ENCODE measurements at regions not wholly inside any gene's neighbourhood (a gene's known extent, or its start where the extent isn't known, plus 50 kb on each side); places are given as distances from the start of the nearest gene placed in this dataset.
"Not testable (repeated sequence)": the region's sequence is repeated elsewhere in the genome, so short reads cannot be mapped to it uniquely, and the experiment has no call there.

DNA sequence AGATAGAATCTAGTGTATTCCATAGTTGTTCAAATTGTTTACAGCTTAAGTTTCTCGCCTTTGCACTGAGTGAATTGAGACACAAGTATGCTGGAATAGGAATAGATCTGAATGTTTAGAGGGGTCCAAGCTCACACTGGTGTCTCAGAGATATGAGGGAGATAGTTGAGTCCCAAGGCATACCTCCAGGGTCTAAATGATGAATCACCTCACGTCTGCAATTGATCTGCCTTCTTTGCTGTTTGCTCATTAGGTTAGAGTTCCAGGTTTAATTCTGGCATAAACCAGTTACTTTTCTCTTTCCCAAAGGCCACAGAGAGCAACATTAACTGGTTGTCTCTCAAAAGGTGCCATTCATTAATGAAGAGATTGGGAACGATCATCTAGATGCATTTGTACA lies 106.3 kb upstream of the MME start:
- no peak for DNase-seq

DNA sequence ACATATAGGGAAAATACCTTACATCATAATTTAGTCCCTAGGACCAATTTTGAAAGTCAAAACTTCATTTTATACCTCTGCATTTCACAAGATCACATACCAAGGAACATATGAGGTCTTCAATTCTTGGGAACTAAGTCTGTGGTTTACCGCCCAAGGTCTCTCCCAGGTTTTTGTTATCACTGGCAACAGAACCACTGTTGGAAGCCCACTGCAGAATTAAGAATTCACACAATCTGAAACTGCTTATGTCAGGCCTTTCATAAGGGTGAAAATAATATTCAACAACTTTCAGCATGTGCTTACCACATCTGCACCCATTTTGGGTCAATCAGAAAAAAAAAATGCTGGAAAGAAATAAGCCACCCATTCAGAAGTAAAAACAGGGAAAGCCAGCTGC lies 107.2 kb upstream of the MME start:
- no peak for DNase-seq

DNA sequence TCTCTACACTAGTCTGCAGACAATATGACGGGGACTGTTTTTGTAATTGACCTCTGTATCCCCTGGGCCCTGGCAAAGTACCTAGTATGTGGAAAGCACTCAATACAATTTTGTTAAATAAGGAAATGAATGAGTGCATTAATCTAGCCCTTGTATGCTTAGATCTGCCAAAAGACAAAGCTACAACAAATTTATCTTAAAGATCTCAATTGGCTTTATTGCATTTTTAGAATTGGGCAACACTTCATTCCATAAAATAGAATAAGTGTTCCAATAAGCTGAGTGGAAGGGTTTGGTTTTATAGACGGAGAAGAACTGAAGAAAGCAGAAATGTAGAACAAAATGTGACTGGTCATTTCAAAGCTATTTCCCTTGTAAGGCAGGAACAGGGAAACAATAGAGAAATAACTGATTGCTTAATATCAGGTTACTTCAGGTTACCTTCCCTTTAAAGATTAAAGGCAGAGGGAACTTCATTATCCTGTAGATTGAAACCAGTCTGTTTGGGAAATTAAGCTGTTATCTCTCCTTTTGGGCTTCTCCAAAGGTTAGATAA lies 108.3 kb upstream of the MME start:
- no peak for DNase-seq

DNA sequence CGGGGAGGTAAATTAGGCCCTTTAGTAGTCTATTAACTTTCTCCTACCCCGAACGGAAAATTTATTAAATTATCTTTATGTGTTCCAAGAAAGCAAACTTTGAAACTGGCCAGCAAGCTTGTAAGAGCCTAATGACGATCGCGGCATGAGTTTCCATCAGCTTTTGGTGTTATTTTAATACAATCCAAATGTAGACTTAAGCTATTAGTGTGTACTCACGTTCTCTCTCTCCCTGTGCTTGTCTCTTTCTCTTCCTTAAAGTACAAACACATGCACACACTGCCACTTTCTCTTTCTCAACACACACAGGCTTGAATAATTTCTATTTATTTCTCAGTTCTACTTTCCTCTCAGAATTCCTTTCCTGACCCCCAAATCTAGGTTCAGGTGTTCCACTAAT lies 108.8 kb upstream of the MME start:
- no peak for DNase-seq

DNA sequence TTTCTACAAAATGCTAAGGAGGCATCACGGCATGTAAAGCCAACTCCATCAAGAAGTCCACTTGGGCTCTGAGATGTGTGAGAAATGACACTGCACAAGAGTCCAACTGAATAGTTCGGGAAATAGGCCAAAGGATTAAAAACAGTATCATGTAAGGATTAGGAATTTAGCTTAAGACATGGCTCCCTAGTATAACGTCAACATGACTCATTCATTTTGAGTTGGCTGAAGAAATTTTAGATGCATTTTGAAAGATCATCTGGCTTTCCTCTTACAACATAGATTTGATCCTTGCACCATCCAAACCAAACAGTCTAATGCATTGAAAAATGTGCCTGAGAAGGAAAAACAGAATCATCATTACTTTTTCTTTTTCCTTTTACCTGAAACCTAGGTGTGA lies 109.3 kb upstream of the MME start:
- DNase-seq, result no peak

DNA sequence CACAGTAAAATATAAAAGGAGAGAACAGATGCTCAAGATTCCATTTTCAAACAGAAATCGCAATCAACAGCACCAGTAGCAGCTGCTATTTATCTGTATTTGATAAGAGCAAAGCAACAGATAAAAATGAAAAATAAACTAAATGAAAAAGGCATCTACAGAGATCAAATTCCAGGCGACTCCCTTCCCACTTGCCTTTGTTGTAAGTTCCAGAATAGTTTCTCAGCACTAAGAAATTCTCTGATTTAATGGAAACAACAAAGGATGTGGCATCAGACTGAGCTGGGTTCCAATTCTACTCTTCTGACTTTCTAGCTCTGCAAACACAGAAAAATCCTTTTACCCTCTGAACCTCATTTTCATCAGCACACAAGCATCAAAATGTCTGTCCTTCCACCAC lies 110.8 kb upstream of the MME start:
- no peak for DNase-seq

DNA sequence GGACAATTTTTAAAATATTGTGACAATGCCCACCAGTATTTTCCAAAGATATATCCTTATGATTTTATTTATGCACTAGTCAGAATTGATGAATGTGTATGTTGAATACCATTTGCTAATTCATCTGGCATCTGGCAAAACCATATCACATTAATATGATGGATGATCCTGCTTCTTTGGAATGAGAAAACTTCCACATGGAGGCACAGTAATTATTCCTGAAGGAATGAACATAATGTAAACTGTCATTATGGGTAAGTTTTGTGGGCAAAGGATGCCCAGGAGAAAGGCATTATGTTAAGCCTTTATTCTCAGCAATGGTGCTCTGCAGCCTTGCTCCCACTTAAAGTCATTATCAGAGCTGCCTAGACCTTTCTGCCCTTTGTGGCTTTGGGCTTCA lies 113.0 kb upstream of the MME start:
- no peak for DNase-seq

DNA sequence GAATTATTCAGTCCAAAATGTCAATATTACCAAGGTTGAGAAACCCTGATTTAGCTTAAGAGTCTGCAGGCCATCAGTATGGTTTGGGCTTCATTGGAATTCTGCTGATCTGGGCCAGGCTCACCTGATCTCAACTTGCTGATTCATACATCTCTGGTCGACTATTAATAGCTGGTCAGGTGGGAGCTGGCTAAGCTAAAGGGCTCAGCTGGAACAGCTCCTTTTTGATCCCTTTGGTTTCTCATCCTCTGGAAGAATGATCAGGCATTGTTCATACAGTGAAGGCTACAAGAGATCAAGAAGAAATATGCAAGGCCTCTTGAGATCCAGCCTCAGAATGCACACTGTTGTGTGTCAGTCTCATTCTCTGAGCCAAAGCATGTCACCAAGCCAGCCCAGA lies 123.3 kb upstream of the MME start:
- no peak for DNase-seq

DNA sequence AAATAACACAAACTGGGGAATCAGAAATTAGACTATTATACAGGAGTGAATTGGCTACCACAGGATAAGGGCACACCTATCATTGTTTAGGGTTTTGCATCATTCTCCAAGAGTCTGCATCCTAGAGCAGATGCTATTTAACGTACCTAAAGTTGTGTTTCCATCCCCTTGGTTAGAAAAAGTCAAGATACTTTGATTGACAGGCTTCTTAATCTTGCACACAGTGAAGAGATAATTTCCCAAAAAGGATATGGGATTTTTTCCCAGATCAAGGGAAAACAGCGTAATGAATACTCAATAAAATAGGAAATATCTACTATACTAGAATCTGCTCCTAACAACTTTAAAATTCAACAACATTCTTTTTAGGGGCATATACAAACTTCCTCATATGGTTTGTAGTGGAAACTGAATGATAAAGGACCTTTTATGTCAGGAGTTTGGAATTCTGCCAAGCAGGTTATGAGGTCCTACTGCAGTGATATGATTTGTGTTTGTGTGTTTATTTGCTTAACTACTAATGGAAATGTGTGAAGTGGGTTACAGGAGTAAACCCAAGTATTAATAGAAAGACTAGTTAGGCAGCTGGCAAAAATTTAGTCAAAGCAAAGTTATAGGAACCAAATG lies 124.1 kb upstream of the MME start:
- DNase-seq, result no peak

DNA sequence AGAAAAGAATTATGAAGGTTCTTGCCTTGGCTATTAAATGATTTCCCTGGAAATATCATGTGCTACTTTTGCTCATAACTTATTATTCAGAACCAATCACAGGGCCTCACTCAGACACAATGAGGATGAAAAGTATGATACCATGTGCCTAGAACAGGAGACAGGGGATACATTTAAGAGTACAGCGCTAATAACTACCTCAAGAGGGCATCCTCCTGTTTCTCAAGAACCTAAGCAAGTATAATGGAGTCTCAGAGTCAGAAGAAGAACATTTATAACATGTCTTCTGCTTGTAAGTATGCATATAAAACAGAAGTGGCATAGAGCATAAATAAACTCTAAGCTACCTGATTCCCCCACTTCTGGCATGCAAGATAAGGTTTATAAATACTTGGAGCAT lies 125.4 kb upstream of the MME start:
- DNase-seq, result no peak

DNA sequence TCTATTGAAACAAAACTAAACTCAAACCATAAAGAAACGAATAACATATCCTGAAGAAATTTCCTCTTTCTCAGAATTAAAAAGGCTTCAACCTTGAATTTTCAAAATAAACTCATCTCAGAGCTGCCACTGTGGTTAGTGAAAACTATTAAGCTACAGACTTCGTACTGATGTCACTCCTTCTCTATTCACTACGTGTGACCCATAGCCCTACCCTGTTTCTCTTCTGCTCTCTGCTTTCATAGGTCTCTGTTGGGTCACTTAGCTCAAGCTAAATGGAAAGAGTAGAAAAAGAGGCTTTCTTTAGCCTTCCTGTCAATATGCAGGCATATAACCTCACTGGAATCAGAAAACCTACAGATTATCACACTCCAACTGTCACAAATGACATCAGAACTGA lies 126.6 kb upstream of the MME start:
- no peak for DNase-seq

DNA sequence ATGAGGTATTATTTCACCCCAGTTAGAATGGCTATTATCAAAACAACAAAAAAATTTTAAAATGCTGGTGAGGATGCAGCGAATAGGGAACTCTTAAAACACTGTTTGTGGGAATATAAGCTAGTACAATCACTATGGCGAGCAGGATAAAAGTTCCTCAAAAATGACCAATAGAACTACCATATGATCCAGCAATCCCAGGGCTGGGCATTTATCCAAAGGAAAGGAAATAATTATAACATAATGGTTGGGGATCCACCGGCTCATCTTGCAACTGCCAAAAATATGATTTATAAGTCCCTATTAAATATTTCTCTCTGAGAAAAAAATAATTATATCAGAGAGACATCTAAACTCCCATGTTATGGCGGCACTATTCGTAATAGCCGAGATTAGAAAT lies 127.6 kb upstream of the MME start:
- no peak for DNase-seq

DNA sequence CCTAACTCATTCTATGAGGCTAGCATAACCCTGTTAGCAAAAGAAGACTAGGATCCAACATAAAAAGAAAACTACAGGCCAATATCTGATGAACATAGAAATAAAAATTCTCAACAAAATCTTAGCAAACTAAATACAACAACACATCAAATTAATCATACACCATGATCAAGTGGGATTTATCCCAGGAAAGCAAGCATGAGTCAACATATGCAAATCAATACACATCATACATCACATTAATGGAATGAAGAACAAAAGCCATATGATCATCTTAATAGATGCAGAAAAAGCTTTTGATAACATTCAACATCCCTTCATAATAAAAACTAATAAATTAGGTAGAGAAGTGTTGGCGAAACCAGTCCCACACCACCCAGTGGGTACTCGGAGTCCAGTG lies 136.1 kb upstream of the MME start:
- no peak for DNase-seq

DNA sequence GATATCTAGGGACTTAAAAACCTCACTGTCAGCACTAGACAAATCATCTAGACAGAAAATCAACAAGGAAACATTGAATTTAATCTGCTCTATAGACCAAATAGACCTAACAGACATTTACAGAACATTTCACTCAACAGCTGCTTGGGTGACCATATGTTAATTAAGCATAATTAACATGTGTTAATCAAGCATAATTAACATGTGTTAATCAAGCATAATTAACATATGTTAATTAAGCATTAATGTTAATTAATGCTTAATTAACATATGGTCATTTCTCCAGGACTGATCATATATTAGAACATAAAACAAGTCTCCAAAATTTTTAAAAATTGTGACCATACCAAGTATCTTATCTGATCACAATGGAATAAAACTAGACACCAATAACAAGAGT lies 137.3 kb upstream of the MME start:
- DNase-seq, result no peak

DNA sequence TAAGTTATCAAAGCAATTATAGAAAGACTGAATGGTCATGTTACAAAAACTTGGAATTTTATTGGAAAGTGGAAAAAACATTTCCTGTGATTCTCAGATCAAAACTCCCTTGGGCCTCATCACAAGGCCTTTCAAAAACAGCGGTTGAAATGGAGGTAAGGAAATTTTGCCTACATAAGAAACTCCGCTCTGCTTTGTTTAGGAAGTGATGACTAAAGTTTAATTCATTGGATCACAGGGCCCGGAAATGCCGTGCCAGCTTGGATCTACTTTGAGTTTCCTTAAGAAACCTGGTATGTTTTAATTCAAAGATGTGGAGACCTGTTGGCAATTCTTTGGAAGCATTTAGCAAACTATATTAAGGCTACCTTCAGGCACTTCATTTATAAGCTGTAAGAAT lies 143.9 kb upstream of the MME start:
- DNase-seq, result no peak

DNA sequence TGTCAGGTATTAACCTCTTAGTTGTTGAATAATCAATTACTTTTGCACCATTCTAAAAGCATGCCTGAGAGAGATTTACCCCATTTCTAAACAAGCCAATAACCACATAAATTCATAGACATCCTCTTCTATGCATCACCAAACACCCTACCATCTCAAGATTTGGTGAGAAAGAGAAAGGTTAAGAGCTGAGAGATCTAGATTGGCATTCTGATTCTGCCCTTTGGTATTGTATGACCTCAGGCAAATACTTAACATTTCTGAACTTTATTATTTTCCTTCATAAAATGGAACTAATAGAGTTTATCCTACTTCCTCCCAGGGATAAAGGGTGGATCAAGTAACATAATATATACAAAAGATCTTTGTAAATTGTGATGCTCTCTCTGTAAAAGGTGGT lies 146.5 kb upstream of the MME start:
- DNase-seq, result no peak

DNA sequence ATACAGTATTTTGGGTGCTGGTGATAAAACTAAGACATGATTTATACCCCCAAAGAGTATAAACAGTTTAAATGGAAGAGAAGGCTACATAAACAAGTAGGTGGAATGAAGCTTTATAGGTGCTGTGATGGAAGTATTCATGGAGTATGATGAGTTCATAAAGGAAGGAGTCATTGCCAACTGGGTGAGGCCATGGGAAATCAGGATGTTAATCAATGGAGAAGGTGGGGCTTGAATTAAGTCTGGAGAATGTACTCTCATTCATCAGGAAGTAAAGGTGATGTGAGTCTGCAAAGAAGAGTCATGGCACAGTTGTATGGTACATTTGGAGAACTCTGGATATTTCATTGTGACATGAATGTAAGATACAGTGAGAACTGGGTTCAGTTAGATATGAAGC lies 147.5 kb upstream of the MME start:
- DNase-seq, result no peak

DNA sequence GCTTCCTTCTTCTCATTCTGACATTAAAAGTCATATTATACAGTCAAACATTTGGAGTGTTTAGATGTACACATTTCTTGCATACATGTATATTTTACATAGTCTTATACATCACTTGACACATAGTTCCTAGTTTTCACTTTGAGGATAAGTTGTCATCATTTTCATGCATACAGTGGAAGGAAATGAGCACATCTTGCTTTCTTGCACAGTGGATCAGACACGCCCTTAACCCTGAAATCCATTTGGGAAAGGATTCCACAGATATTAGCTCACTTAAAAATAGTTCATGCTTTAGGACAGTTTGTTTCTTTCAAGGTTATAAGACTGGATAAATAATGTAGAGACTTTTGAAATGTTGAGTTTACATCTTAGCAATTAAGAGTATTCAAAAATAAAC lies 148.6 kb upstream of the MME start:
- no peak for DNase-seq

DNA sequence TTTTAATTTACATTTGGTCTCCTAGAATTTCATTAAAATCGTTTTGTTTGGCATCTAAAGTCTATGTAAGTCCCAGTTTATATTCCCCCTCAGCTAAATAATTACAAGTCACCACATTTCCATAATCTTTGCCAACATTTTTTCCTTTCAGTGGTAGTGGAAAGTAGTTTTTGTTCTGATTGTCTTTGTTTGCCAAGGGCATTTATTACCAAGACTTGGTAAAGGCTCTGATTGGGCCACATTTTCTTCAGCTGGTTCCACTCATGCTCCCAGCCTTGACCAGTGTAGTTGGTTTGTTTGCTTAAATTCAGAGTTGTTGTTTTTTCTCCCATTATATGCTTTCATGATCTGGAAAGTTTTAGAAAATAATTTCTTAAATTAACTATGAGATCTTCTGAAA lies 153.4 kb upstream of the MME start:
- DNase-seq, result no peak

DNA sequence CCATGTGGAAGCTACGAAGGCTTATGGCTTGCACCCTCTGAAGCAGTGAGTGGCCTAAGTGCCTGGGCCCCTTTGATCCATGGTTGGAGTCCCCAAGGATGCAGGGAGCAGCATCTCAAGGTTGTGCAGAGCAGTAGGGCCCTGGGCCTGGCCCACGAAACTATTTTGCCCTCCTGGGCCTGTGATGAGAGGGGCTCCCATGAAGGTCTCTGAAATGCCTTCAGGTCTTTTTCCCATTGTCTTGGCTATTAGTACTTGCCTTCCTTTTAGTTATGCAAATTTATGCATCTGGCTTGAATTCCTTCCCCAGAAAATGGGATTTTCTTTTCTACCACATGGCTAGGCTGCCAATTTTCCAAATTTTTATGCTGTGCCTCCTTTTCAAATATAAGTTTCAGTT lies 158.8 kb upstream of the MME start:
- no peak for DNase-seq

DNA sequence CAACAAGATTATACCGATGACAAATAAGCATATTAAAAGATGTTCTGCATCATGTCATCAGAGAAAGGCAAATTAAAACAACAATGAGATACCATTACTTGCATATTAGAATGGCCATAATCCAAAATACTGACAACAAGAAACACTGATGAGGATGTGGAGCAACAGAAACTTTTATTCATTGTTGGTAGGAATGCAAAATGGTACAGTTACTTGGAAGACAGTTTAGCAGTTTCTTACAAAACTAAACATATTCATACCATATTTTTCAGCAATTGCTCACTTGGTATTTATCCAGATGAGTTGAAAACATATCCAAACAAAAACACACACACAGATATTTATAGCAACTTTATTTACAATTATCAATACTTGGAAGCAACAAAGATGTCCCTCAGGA lies 160.9 kb upstream of the MME start:
- DNase-seq, result no peak

DNA sequence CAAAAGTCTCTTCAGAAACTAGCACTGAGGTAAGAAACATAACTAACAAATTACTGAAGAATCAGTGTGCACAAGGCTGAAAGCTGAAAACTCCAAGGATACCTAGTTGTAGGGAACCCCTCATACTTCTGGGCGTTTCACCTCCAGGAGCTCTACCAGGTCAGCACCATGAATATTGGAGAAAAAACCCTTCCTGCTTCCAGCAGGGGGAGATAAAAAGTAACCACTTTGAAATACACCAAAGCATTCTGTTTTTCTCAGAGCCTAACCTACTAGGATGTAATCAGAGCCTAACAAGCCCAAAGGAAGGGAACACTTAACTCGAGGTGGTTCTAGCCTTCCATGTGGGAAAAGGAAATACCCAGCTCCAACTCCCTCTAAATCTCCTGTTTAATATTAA lies 175.8 kb upstream of the MME start:
- no peak for DNase-seq

DNA sequence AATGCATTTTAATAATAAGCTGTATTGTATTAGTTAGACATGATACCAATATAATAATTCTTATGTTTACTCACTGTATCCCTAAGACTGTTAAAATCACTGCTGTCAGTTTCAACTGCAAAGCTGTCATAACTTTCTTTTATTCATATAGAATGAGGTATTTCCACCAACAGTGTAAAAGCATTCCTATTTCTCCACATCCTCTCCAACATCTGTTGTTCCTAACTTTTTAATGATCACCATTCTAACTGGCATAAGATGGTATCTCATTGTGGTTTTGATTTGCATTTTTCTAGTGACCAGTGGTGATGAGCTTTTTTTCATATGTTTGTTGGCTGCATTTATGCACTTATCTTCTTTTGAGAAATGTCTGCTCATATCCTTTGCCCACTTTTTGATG lies 177.6 kb upstream of the MME start:
- DNase-seq, result not testable (repeated sequence)

DNA sequence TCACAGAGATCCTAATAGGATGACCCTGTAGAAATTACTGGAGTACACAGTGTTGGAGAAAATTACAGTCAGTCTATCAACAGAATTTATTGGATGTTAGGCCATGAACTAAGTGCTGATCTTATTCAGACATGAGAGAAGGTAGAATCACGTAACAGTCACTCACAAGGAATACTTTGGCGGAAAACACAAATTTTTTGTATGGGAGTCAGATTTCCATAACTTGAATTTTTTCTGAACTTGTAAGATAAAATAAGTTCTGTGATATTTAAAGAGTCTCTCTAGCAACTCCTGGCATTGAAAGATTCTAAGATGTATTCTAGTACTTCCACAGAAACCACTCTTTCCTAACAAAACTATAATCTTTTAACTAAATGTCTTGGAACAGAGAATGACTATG lies 178.8 kb upstream of the MME start:
- no peak for DNase-seq

DNA sequence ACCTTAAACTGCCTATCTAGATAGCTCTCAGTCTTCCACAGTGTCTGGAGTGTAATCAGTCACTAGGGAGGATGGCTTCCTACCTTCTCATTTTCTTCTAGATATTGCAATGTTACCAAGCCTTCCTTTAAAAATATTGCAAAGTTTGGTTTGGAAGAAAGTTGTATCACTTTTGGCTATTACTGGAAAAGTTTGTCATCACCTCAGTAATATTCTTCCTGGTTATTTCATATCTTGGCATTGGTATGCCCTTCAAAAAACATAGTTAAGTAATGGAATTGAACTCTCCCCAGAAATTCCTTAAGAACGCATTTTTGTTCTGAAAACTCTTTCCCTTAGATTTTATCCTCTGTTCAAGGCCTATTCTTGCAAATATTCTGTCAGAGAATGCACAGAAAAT lies 179.3 kb upstream of the MME start:
- DNase-seq, result no peak

DNA sequence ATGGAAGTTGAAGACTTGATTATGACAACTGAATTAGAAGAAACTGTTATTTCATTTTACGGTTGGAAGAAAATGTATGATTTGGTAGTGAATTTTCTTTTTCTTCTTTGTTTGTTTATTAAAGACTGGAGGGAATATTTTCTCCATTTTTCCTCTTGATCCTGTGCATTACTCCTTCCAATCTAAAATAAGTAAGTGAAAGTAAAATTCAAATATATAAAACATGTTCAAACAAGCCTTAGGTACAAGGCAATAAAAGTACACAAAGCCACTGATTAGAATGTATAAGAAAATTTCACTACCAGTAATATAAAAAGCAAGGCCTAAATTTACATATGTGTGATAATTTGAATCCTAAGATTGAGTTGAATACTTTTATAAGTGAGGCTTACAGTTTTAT lies 181.2 kb upstream of the MME start:
- DNase-seq, result no peak
